ENCODE measurements at regions not wholly inside any gene's neighbourhood (a gene's known extent, or its start where the extent isn't known, plus 50 kb on each side); places are given as distances from the start of the nearest gene placed in this dataset.
A peak's percentile ranks its signal among the peaks of the same experiment; 100 is the strongest.

GRCh38 chr4:11615601-11616000 lies 186.9 kb upstream of the HS3ST1 start:
- DNase-seq: no peak

GRCh38 chr4:11614426-11614825 lies 185.7 kb upstream of the HS3ST1 start:
- DNase-seq: no peak

- DNase-seq: no peak
Observed at GRCh38 chr4:11611868-11612267, 183.2 kb upstream of the HS3ST1 start.

- DNase-seq: no peak
Observed at GRCh38 chr4:11609751-11610150, 181.1 kb upstream of the HS3ST1 start.

GRCh38 chr4:11608992-11609391 lies 180.3 kb upstream of the HS3ST1 start:
- DNase-seq: no peak

- DNase-seq: no peak
Observed at GRCh38 chr4:11606078-11606477, 177.4 kb upstream of the HS3ST1 start.

- no peak for DNase-seq
Observed at GRCh38 chr4:11605597-11605996, 176.9 kb upstream of the HS3ST1 start.

GRCh38 chr4:11604821-11605220 lies 176.1 kb upstream of the HS3ST1 start:
- no peak for DNase-seq

GRCh38 chr4:11603591-11604194 lies 175.0 kb upstream of the HS3ST1 start:
- peak in 1 of 2 donors; percentile 3 for DNase-seq

- DNase-seq: no peak
Observed at GRCh38 chr4:11602606-11603340, 174.1 kb upstream of the HS3ST1 start.

- no peak for DNase-seq
Observed at GRCh38 chr4:11599064-11599463, 170.4 kb upstream of the HS3ST1 start.

- no peak for DNase-seq
Observed at GRCh38 chr4:11598591-11598990, 169.9 kb upstream of the HS3ST1 start.

GRCh38 chr4:11597506-11597905 lies 168.8 kb upstream of the HS3ST1 start:
- DNase-seq: no peak

- DNase-seq: no peak
Observed at GRCh38 chr4:11596989-11597388, 168.3 kb upstream of the HS3ST1 start.

GRCh38 chr4:11593576-11594116 lies 165.0 kb upstream of the HS3ST1 start:
- no peak for DNase-seq

- no peak for DNase-seq
Observed at GRCh38 chr4:11592276-11592675, 163.6 kb upstream of the HS3ST1 start.

- no peak for DNase-seq
Observed at GRCh38 chr4:11590132-11590531, 161.4 kb upstream of the HS3ST1 start.

GRCh38 chr4:11589676-11590075 lies 161.0 kb upstream of the HS3ST1 start:
- no peak for DNase-seq

GRCh38 chr4:11587797-11588196 lies 159.1 kb upstream of the HS3ST1 start:
- DNase-seq: no peak

GRCh38 chr4:11585506-11585905 lies 156.8 kb upstream of the HS3ST1 start:
- DNase-seq: no peak

GRCh38 chr4:11568511-11568910 lies 139.8 kb upstream of the HS3ST1 start:
- no peak for DNase-seq

- no peak for DNase-seq
Observed at GRCh38 chr4:11566444-11567022, 137.8 kb upstream of the HS3ST1 start.

- DNase-seq: no peak
Observed at GRCh38 chr4:11565899-11566298, 137.2 kb upstream of the HS3ST1 start.

- no peak for DNase-seq
Observed at GRCh38 chr4:11565213-11565612, 136.5 kb upstream of the HS3ST1 start.

Data from inflammatory macrophage (primary cell).